Upper lobe of left lung (tissue), 6 donors: ENCODE measurements at regions not wholly inside any gene's neighbourhood (a gene's known extent, or its start where the extent isn't known, plus 50 kb on each side); places are given as distances from the start of the nearest gene placed in this dataset.
A peak's percentile ranks its signal among the peaks of the same experiment; 100 is the strongest.

Source experiments
- ATAC-seq, 2 donors: fragments of 200-7000 bp; cut with Tn5 transposase; one replicate each; pipeline ENCODE4 v1.9.1; 2022; ENCODE audit warnings: mild to moderate bottlenecking in 2 of 2, moderate library complexity in 2 of 2; ENCODE audit not compliant: low FRiP score in 2 of 2
- DNase-seq, 2 donors: peaks; one replicate each; pipeline ENCODE4 v3.0.0-alpha.2; 2019 to 2020
- H3K27ac ChIP-seq, 4 donors: fragments of 200-600 bp; sonication (generic); one replicate each; pipeline ENCODE4 v1.5.1; 2016 to 2019
- H3K27me3 ChIP-seq, 4 donors: fragments of 200-600 bp; sonication (generic); one replicate each; pipeline ENCODE4 v1.5.1; 2017 to 2019
- H3K36me3 ChIP-seq, 4 donors: fragments of 200-600 bp; sonication (generic); one replicate each; pipeline ENCODE4 v1.5.1; 2016 to 2019
- H3K4me1 ChIP-seq, 4 donors: fragments of 200-600 bp; sonication (generic); one replicate each; pipeline ENCODE4 v1.5.1; 2018 to 2019
- H3K4me3 ChIP-seq, 4 donors: fragments of 200-600 bp; sonication (generic); one replicate each; pipeline ENCODE4 v1.5.1; 2017 to 2019; ENCODE audit warnings: mild to moderate bottlenecking in 2 of 4, moderate library complexity in 1 of 4
- H3K9me3 ChIP-seq, 4 donors: fragments of 200-600 bp; sonication (generic); one replicate each; pipeline ENCODE4 v1.5.1; 2018 to 2019
- EP300 ChIP-seq, 4 donors: sonication (generic); formaldehyde crosslinking; IDR thresholded peaks; one replicate each; pipeline ENCODE4 v1.5.1; 2017; ENCODE audit warnings: antibody characterized with exemption in 4 of 4, control low read depth in 2 of 4
- POLR2A ChIP-seq, 4 donors: fragments of 450-650 bp; IDR thresholded peaks; one replicate each; pipeline ENCODE4 v1.5.1; 2016 to 2017; ENCODE audit warnings: antibody characterized with exemption in 4 of 4, mild to moderate bottlenecking in 2 of 4
- POLR2AphosphoS5 ChIP-seq, 2 donors: sonication (generic); formaldehyde crosslinking; IDR thresholded peaks; one replicate each; pipeline ENCODE4 v1.5.1; 2017; ENCODE audit warnings: antibody characterized with exemption in 2 of 2
- WGBS, 2 donors: methylation state at CpG; one replicate each; pipeline ENCODE4 v1.1.5; 2017 to 2018; 5-methylcytosine and 5-hydroxymethylcytosine counted together
- TF ChIP-seq, protein P1 (sequence below), 6 experiments: fragments of 450-650 bp in 4 of 6; fragments of 200-600 bp in 2 of 6; sonication (generic) in 2 of 6; IDR thresholded peaks; one replicate each; pipeline ENCODE4 v1.5.1; 2016 to 2019; ENCODE audit warnings: antibody characterized with exemption in 6 of 6
- donor health status: DM: no; HTN: no; CAD: no; lungs with moderate emphysema.
- donor health status: DM: no; HTN: yes; CAD: no; lungs with severe emphysema.

DNA sequence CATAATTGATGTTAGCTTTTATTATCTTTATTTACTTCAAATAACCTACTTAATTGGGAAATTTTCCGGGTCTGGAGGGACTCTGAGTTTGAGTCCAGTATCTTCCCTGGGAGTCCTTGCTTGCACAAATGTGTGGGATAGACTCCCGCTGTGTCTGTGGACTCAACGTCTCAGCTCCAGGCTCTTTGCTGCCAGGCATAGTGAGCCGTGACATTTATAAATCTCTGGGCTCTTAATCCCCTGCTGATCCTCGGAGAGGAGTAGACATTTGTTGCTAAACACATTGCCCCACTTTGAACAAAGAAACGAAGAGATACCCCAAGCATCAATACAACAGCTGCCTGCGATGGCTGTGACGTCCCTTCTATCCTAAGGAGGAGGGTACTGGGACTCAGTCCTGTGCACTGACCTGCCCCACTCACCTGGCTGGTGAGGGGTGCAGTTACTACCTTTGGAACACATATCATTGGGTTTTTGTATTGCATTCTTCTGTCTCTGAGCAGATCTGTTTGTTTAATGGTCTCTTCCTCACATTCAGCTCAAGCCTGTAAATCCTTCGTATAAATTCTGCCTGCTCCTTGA lies 316.9 kb downstream of the HAPSTR1 start:
- H3K36me3 ChIP-seq: no peaks in the 10 kb centered on the region
- TF ChIP-seq POLR2A (IDR thresholded peaks at IDR 0.05): no peak
- TF ChIP-seq EP300 (IDR thresholded peaks at IDR 0.05): no peak
- TF ChIP-seq POLR2AphosphoS5 (IDR thresholded peaks at IDR 0.05): no peak
- TF ChIP-seq, protein P1, sequence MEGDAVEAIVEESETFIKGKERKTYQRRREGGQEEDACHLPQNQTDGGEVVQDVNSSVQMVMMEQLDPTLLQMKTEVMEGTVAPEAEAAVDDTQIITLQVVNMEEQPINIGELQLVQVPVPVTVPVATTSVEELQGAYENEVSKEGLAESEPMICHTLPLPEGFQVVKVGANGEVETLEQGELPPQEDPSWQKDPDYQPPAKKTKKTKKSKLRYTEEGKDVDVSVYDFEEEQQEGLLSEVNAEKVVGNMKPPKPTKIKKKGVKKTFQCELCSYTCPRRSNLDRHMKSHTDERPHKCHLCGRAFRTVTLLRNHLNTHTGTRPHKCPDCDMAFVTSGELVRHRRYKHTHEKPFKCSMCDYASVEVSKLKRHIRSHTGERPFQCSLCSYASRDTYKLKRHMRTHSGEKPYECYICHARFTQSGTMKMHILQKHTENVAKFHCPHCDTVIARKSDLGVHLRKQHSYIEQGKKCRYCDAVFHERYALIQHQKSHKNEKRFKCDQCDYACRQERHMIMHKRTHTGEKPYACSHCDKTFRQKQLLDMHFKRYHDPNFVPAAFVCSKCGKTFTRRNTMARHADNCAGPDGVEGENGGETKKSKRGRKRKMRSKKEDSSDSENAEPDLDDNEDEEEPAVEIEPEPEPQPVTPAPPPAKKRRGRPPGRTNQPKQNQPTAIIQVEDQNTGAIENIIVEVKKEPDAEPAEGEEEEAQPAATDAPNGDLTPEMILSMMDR (IDR thresholded peaks at IDR 0.05): no peak
- WGBS, 2 donors: 52 to 62% methylated on average over 9 of the region's 9 CpGs
- DNase-seq (no peak), ATAC-seq (no peak)
- no peak overlapping the region for H3K4me3 ChIP-seq
- no peaks in the 10 kb centered on the region for H3K9me3 ChIP-seq
- H3K27ac ChIP-seq: no peak overlapping the region
- no peaks in the 10 kb centered on the region for H3K27me3 ChIP-seq
- peaks cover 0 to 7% (median 1%) of the 10 kb centered on the region in 4 donors for H3K4me1 ChIP-seq

- no peaks in the 10 kb centered on the region for H3K36me3 ChIP-seq
- DNase-seq (no peak), ATAC-seq (no peak)
- H3K27me3 ChIP-seq: no peaks in the 10 kb centered on the region
- H3K9me3 ChIP-seq: no peaks in the 10 kb centered on the region
- peaks cover 0 to 7% (median 1%) of the 10 kb centered on the region in 4 donors for H3K4me1 ChIP-seq
- H3K27ac ChIP-seq: no peak overlapping the region
- no peak overlapping the region for H3K4me3 ChIP-seq
- 60 to 63% methylated on average over 10 of the region's 10 CpGs for WGBS, 2 donors
- no peak for TF ChIP-seq EP300 (IDR thresholded peaks at IDR 0.05)
- no peak for TF ChIP-seq POLR2A (IDR thresholded peaks at IDR 0.05)
- no peak for TF ChIP-seq POLR2AphosphoS5 (IDR thresholded peaks at IDR 0.05)
- TF ChIP-seq, protein P1 (IDR thresholded peaks at IDR 0.05): no peak
Observed at GRCh38 chr16:9409560-9410493, 318.4 kb downstream of the HAPSTR1 start.

DNA sequence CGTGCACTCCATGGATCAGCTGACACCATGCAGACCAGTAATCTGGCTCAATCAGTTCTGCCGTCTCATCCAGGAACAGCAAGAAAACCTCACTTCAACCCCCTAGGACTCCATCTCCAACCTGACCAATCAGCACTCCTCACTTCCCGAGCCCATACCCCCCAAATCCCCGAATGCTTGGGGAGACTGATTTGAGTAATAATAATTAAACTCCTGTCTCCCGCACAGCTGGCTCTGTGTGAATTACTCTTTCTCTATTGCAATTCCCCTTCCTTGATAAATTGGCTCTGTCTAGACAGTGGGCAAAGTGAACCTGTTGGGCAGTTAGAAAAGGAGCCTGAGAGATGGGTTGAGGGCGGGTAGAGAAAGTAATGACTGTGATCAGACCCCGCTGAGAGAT lies 320.0 kb downstream of the HAPSTR1 start:
- Histone ChIP-seq H3K36me3 (no peaks in the 10 kb centered on the region), H3K4me3 (no peak overlapping the region), H3K27me3 (no peaks in the 10 kb centered on the region), H3K27ac (no peak overlapping the region), H3K9me3 (no peaks in the 10 kb centered on the region), H3K4me1 (peaks cover 0 to 7% (median 1%) of the 10 kb centered on the region in 4 donors)
- DNase-seq: no peak
- TF ChIP-seq POLR2AphosphoS5 (IDR thresholded peaks at IDR 0.05) (no peak), EP300 (IDR thresholded peaks at IDR 0.05) (no peak), POLR2A (IDR thresholded peaks at IDR 0.05) (no peak)
- TF ChIP-seq, protein P1 (IDR thresholded peaks at IDR 0.05): no peak
- 81 to 88% methylated on average over 7 of the region's 7 CpGs for WGBS, 2 donors
- ATAC-seq: no peak

DNA sequence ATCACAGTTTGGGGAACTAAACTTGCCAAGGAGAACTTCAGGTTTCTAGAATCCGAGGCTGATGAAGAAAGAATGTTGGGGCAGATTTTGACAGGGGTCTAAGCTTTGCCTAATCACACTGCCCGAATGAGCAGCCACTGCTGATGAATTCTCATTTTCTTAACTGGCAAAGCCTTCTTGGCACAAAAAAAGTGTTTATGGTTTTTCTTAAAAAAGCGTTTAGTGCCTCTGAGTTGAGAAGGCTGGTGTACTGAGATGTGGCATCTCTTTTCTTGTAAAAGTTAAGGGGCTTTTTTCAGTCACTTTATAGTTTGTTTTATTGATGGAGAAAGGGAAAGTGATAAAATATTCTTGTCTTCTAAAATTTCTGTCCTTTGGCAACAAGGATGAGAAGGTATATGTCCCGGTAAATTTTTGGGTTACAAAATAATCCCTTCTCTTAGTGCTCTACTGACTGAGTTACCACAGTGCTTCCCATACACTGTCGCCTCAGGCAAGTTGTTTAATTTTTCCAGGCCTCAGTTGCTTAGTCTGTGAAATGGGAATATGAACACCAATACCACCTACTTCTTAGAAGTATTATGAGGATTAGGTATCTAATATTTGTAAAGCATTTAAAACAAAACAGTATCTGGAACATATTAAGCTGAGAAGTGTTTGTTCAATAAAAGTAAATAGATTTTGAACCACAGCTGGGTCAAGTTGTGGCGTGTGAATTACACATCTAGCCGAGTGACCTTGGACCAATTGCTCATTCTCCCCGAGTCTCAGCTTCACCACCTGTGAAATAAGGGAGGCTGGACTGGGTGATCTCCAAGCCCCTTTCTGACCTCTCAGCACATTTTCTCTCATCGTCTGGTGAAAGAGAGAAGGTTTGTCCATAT lies 320.8 kb downstream of the HAPSTR1 start:
- Histone ChIP-seq H3K4me1 (peaks cover 0 to 7% (median 1%) of the 10 kb centered on the region in 4 donors), H3K4me3 (no peak overlapping the region), H3K9me3 (peaks cover 0 to 6% (median 2%) of the 10 kb centered on the region in 4 donors), H3K36me3 (no peaks in the 10 kb centered on the region), H3K27me3 (no peaks in the 10 kb centered on the region), H3K27ac (no peak overlapping the region)
- ATAC-seq: no peak
- TF ChIP-seq POLR2AphosphoS5 (IDR thresholded peaks at IDR 0.05) (no peak), POLR2A (IDR thresholded peaks at IDR 0.05) (no peak), EP300 (IDR thresholded peaks at IDR 0.05) (no peak)
- WGBS, 2 donors: 67 to 75% methylated on average over 9 of the region's 9 CpGs
- no peak for DNase-seq

GRCh38 chr16:9412915-9413264 lies 321.4 kb downstream of the HAPSTR1 start:
- H3K27me3 ChIP-seq: no peaks in the 10 kb centered on the region
- TF ChIP-seq POLR2A (IDR thresholded peaks at IDR 0.05): no peak
- no peak for TF ChIP-seq POLR2AphosphoS5 (IDR thresholded peaks at IDR 0.05)
- no peak for TF ChIP-seq EP300 (IDR thresholded peaks at IDR 0.05)
- TF ChIP-seq, protein P1 (IDR thresholded peaks at IDR 0.05): no peak
- DNase-seq (peak in 1 of 2 donors; percentile 10), ATAC-seq (no peak)
- H3K9me3 ChIP-seq: peaks cover 0 to 7% (median 2%) of the 10 kb centered on the region in 4 donors
- H3K4me1 ChIP-seq: peaks cover 0 to 7% (median 1%) of the 10 kb centered on the region in 4 donors
- no peaks in the 10 kb centered on the region for H3K36me3 ChIP-seq
- 59 to 68% methylated on average over 5 of the region's 5 CpGs for WGBS, 2 donors
- H3K27ac ChIP-seq: no peak overlapping the region
- H3K4me3 ChIP-seq: no peak overlapping the region
